GM12874 (cell line): ENCODE measurements at regions not wholly inside any gene's neighbourhood (a gene's known extent, or its start where the extent isn't known, plus 50 kb on each side); places are given as distances from the start of the nearest gene placed in this dataset.

Experiments used
- TF ChIP-seq, protein P1 (sequence below): IDR thresholded peaks from 2 replicates; pipeline ENCODE4 v1.5.1; 2011; ENCODE audit warnings: low read depth, mild to moderate bottlenecking, control low read depth, low read length, moderate library complexity; ENCODE audit not compliant: insufficient read depth

- TF ChIP-seq, protein P1, sequence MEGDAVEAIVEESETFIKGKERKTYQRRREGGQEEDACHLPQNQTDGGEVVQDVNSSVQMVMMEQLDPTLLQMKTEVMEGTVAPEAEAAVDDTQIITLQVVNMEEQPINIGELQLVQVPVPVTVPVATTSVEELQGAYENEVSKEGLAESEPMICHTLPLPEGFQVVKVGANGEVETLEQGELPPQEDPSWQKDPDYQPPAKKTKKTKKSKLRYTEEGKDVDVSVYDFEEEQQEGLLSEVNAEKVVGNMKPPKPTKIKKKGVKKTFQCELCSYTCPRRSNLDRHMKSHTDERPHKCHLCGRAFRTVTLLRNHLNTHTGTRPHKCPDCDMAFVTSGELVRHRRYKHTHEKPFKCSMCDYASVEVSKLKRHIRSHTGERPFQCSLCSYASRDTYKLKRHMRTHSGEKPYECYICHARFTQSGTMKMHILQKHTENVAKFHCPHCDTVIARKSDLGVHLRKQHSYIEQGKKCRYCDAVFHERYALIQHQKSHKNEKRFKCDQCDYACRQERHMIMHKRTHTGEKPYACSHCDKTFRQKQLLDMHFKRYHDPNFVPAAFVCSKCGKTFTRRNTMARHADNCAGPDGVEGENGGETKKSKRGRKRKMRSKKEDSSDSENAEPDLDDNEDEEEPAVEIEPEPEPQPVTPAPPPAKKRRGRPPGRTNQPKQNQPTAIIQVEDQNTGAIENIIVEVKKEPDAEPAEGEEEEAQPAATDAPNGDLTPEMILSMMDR, result no peak
Measured at GRCh38 chr6:159418997-159419396, 249.8 kb downstream of the FNDC1 start.

DNA sequence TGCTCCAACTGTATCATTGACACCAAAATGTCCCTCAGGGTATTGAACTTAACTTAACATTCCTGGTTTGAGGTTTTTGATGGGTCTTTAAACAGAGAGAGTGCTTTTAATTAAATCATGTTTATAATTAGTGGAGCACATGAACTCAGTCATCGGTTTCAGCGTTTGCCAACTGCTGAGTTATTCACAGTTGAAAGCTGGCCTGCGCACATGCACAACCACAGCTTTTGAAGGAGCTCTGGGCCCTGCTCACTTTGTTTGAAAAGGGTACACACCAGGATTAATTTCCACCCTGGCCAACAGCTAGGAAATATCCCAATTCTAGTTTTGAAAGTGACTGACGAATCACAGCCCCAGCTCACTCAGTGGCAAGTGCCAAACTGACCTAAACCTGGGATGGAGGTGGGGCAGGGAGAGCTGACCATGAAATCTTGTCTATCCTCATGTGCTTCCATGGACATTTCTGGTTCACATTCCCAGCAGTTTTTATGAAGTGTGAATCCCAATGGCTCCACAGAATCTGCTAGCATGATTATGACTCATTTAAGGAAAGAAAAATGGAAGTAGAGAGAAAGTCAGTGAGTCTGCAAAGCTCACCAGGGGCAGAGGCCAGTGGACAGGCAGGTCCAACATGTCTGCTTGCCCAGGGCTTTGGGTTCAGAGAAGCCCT is 247.8 kb downstream of the FNDC1 start:
- TF ChIP-seq, protein P1, result no peak

DNA sequence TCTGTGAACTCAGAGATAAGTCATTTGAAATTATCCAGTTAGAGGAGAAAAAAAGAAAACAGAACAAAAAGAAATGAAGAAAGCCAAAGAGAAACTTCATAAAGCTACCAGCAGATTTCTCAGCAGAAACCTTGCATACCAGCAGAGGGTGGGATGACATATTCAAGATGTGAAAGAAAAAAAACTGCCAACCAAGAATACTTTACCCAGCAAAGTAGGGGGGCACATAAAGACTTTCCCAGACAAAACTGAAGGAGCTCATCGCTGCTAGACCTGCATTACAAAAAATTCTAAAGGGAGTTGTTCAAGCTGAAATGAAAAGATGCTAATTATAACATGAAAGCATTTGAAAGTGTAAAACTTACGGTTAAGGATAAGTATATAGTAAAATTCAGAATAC is 246.3 kb downstream of the FNDC1 start:
- TF ChIP-seq, protein P1, result no peak

GRCh38 chr6:159414711-159415110 is 245.5 kb downstream of the FNDC1 start:
- TF ChIP-seq, protein P1, result no peak

DNA sequence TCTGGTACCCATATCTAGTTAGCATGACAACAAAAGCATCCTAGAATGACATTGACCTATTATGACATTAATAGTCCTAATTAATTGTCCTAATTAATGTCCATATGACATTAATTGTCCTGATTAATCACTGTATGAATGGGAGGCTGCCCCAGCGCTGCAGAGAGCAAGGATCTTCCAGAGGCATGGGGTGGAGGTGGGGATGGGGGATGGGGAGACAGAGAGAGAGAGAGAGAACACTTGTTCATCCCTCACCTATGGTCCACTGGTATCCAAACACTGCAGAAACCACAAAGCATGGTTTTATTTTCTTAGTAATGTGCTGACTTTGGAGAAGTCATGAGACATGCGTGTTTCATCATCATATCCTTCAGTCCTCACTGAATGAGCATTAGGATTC is 235.1 kb downstream of the FNDC1 start:
- TF ChIP-seq, protein P1, result no peak

DNA sequence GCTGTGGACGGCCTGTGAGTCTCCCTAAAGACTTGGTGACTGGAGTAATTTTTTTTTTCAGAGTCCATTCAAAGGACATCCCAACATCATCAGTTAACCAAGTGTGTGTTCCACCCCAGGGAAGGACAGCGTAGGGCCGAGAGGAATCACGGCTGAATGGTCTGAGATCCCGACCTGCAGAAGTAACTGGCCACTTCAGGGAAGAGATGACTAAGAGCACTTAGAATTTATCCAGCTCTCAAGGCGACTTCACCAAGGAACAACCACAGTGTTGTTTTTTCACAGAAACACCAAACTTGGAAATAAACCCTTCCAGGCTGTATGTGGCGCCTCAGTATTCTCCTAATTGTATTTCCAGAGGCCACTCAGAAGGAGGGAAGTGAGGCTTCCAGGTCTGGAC is 231.6 kb downstream of the FNDC1 start:
- TF ChIP-seq, protein P1, result no peak

DNA sequence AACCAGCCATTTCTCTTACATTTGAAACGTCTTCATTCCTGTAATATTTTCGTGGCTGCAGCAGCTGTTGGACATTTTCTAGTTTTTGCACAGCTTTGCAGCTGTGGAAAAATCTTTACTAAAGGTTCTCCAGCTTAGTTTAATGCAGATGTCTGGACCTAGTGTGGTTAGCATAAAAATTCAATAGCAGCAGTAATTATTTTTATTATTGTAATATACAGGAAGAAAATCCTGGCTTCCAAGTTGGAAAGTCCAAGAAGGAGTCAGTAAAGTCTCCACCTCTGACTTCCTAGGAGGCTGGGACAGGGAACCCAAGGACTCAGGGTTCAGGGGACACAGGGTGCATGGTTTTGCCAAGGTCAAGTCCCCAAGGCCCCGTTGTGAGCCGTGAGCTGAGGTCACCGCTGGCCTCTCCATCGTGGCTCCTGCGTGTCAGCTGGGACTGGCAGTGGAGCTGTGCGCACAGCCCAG is 230.6 kb downstream of the FNDC1 start:
- TF ChIP-seq, protein P1, result no peak
